GM12874 (cell line): ENCODE measurements at regions not wholly inside any gene's neighbourhood (a gene's known extent, or its start where the extent isn't known, plus 50 kb on each side); places are given as distances from the start of the nearest gene placed in this dataset.

Experiments
- TF ChIP-seq, protein P1 (sequence below): IDR thresholded peaks from 2 replicates; pipeline ENCODE4 v1.5.1; 2011; ENCODE audit warnings: low read depth, mild to moderate bottlenecking, control low read depth, low read length, moderate library complexity; ENCODE audit not compliant: insufficient read depth

DNA sequence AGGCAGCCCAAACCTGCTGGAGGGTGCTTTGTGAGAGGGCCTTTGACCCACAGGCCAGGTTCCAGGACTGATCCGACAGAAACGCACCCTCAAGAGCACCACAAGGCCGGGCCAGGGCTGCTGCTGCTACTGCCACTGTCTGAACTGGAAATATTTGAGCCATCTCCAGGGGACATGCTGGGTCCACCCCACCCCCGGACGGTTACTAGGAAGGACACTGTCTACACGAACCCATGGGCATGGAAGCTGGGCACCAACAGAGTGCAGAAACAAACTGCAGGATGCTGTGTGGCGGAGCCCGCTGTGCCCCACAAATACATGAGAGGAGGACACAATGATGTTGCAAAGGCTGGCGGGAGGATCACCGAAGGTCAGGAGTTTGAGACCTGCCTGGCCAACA lies 283.7 kb downstream of the CTTN start:
- TF ChIP-seq, protein P1, sequence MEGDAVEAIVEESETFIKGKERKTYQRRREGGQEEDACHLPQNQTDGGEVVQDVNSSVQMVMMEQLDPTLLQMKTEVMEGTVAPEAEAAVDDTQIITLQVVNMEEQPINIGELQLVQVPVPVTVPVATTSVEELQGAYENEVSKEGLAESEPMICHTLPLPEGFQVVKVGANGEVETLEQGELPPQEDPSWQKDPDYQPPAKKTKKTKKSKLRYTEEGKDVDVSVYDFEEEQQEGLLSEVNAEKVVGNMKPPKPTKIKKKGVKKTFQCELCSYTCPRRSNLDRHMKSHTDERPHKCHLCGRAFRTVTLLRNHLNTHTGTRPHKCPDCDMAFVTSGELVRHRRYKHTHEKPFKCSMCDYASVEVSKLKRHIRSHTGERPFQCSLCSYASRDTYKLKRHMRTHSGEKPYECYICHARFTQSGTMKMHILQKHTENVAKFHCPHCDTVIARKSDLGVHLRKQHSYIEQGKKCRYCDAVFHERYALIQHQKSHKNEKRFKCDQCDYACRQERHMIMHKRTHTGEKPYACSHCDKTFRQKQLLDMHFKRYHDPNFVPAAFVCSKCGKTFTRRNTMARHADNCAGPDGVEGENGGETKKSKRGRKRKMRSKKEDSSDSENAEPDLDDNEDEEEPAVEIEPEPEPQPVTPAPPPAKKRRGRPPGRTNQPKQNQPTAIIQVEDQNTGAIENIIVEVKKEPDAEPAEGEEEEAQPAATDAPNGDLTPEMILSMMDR: no peak

DNA sequence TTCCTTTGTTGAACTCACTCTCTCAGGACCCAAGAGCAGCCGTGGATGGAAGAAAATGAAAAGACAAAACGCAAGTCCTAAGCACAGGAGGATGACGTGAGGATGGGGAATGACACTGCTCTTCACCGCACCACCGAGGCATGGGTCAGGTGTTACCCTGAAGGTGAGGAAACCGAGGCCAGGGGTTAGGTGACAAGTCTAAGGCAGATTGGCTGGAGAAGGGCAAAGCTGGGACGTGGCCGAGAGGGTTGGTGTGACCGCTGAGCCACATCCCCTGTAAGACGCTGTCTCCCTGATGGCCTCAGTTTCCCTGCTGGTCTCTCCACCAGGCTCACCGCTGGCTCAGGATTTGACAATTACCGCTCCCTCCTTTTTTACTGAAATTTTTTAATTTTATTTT lies 284.4 kb downstream of the CTTN start:
- TF ChIP-seq, protein P1: no peak

DNA sequence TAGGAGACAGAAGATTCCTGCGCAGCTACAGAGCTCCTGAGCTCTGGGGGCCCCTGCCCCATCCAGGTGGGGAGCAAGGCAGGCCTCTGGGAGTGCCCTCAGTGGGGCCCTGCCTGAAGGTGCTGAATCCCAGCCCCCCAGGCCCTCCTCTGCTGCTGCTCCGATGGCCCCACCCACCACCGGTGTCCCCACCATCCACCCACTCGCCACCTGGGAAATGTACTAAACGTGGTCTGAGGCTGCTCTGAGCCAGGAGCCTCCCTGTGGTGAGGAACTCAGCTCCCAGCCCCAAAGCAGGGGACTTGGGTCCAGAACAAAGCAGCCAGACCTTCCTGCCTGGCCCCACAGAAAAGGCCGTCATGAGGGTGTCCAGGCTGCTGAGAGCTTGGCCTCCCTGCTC lies 289.4 kb downstream of the CTTN start:
- TF ChIP-seq, protein P1: no peak

DNA sequence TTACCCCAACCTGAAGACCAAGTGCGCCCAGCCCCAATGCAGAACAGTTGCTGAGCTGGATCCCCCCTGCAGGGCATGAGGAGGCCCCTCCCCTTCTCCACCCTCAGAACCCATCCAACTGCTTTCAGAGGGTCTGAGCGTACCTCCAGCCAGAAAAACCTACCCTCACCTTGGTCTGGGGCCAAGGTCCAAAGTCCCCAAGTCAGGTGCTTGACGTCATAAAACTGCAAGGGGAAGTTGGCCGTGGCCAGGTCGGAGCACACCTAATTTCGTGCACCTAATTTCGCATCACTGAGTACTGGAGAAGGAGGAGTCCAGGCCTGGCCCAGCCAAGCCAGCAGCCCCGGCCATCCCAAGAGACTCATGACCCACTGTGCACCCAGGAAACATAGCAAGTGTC lies 289.8 kb downstream of the CTTN start:
- TF ChIP-seq, protein P1: no peak

DNA sequence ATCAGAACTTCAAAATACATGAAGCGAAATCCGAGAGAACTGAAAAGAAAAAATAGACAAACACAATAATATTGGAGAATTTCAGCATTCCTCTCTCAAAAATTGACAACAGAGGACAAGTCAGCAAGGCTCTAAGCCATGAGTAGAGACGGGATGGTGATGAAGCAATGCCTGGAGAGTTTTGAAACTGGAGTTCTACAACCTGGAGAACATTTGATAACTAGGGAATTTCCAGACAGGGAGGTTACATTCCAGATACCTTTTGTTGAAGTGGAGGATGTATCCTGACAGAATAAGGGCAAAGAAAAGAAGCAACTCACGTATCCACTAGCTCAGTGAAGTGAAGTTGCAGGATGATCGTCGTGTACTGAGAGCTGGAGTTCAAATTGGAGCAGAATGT lies 291.4 kb downstream of the CTTN start:
- TF ChIP-seq, protein P1: no peak

DNA sequence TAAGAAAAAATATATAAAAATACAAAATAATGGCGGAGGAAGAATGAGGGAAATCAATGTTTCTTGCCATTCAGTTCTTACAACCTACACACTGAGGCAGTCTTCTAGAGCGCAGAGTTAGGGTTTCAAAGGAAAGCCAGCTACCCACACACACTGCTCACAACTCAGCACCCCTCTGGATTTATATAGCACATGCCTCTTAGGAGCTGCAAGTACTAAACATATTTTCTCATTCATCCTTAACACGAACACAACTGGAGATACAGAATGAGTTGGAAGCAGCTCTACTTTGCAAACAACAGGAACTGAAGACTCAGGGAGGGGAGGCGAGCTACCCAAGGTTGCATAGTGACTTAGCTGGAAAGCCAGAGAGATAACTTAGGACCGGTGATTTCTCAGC lies 293.8 kb downstream of the CTTN start:
- TF ChIP-seq, protein P1: no peak

DNA sequence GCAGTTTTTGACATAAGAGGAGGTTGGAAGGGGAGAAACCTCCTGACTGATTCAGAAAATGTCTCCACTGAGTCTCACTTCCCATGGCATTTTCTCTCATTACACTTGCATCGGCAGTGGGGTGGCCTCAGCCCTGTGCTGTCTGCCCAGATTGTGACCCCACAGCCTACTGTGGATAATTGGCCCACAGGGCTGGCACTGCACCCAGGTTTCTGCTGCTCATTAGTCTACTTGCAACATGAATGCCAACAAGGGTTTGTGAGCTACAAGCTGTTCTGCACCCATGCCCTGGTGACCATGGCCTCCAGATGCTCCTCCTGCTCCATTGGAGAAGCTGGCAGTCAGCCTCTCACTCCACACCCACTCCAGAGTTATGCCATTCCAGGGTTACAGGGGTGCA lies 296.0 kb downstream of the CTTN start:
- TF ChIP-seq, protein P1: no peak
